Esophagus squamous epithelium (tissue), 5 donors: ENCODE measurements at regions not wholly inside any gene's neighbourhood (a gene's known extent, or its start where the extent isn't known, plus 50 kb on each side); places are given as distances from the start of the nearest gene placed in this dataset.

ENCODE experiments used
- DNase-seq: peaks from one replicate; lab custom pipeline; 2025; lab: John Stamatoyannopoulos, UW
- H3K27ac ChIP-seq, 4 donors: fragments of 200-600 bp; sonication (generic); one replicate each; pipeline ENCODE4 v1.5.1; 2016 to 2019; ENCODE audit warnings: mild to moderate bottlenecking in 1 of 4
- H3K27me3 ChIP-seq, 4 donors: fragments of 200-600 bp; sonication (generic); 1 replicate in 3 of 4; 2 replicates in 1 of 4; pipeline versions ENCODE4 v1.5.1 to v1.6.0; 2017 to 2021; ENCODE audit warnings: antibody characterized with exemption in 1 of 4
- H3K36me3 ChIP-seq, 3 donors: fragments of 200-600 bp; sonication (generic); one replicate each; pipeline ENCODE4 v1.5.1; 2016 to 2019
- H3K4me1 ChIP-seq, 3 donors: fragments of 200-600 bp; sonication (generic); one replicate each; pipeline ENCODE4 v1.5.1; 2017 to 2019
- H3K4me3 ChIP-seq, 4 donors: fragments of 200-600 bp; sonication (generic); 1 replicate in 3 of 4; 2 replicates in 1 of 4; pipeline ENCODE4 v1.5.1; 2016 to 2019; ENCODE audit warnings: mild to moderate bottlenecking in 2 of 4, moderate library complexity in 1 of 4
- H3K9me3 ChIP-seq, 3 donors: fragments of 200-600 bp; sonication (generic); one replicate each; pipeline ENCODE4 v1.5.1; 2016 to 2019
- POLR2A ChIP-seq, 4 donors: fragments of 450-650 bp; IDR thresholded peaks; one replicate each; pipeline ENCODE4 v1.6.1; 2017; ENCODE audit warnings: antibody characterized with exemption in 4 of 4, mild to moderate bottlenecking in 4 of 4, moderate library complexity in 3 of 4
- WGBS, 2 donors: methylation state at CpG; one replicate each; pipeline ENCODE4 v1.1.5; 2018; 5-methylcytosine and 5-hydroxymethylcytosine counted together
- intact Hi-C: fragments of 100-400 bp; cut with DNase I; formaldehyde crosslinking; loops from one replicate; pipeline ENCODE4 v1.15.0; 2022
- TF ChIP-seq, protein P1 (sequence below), 6 experiments: fragments of 450-650 bp in 4 of 6; fragments of 200-600 bp in 2 of 6; sonication (generic) in 2 of 6; IDR thresholded peaks; one replicate each; pipeline ENCODE4 v1.5.1; 2016 to 2019; ENCODE audit warnings: antibody characterized with exemption in 6 of 6, mild to moderate bottlenecking in 4 of 6, moderate library complexity in 4 of 6
- donor health status: DM: yes; HTN: yes; CAD: no.

DNA sequence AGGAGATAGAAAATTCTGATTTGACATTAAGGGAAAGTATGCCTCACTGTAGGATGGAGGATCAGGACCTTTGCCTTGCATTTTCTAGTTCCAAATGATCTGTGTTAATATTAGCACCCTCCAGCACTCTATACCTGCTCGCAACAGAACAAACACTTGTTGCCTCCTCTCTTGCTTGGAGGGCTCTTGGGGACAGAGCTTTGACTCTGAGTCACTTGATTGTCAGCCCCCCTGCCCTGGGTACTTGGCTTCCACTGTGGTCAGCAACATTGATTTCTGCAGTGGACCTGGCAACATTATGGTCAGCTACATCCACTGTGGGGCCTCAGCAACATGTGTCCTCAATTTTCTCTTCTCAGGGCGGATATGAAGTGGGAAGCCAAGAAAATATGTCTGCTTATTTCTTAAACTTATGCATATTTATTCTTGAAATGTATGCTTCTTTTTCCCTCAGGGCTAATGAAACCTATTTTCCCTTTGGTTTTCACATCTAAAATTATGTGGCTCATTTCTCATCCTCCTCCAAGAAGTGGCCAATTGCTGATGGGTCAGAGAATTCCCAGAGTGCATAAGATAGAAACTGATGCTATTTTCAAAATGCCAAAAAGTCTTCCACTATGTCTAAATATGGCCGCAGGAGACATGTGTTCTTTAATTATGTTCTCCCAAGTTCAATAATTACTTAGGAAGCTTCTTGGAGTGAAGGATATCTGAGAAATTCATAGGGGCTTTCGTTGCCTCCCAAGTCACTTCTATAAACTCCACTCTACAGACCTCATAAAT is 94.6 kb upstream of the SMIM36 start:
- intact Hi-C loops = no loop called here
- no peak overlapping the region for H3K27ac ChIP-seq

DNA sequence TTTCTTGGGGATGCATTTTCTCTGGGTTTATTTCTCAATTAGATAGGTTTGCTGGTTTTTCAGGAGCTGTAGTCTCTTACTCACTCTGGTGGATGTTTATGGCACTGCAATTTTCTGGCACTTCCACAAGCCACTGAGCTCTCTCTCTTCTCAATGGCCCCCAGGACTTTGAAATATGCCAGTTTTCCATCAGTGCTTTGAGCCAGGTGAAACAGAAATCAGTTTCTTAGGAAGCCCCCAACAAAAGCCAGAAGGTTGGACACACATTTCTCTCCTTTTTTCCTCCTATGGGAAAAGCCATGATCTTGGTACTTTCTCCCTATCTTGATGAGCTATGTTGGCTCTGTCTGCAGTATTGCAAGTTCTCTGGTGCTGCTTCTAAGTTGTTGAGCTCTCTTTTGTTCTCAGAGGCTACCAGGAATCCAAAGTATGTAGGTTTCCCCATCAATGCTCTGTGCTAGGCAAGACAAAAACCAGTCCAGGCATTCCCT is 90.7 kb upstream of the SMIM36 start:
- Histone ChIP-seq H3K27me3 (no peaks in the 10 kb centered on the region), H3K4me1 (no peaks in the 10 kb centered on the region), H3K27ac (no peak overlapping the region), H3K9me3 (peaks cover 0 to 10% (median 0%) of the 10 kb centered on the region in 3 donors), H3K4me3 (no peak overlapping the region), H3K36me3 (no peaks in the 10 kb centered on the region)
- intact Hi-C loops = loop anchor here (5.0 kb wide), 1 partner anchor 75 kb away; no protein-coding TSS in a partner anchor
- DNase-seq = no peak
- no peak for TF ChIP-seq POLR2A (IDR thresholded peaks at IDR 0.05)
- TF ChIP-seq, protein P1, sequence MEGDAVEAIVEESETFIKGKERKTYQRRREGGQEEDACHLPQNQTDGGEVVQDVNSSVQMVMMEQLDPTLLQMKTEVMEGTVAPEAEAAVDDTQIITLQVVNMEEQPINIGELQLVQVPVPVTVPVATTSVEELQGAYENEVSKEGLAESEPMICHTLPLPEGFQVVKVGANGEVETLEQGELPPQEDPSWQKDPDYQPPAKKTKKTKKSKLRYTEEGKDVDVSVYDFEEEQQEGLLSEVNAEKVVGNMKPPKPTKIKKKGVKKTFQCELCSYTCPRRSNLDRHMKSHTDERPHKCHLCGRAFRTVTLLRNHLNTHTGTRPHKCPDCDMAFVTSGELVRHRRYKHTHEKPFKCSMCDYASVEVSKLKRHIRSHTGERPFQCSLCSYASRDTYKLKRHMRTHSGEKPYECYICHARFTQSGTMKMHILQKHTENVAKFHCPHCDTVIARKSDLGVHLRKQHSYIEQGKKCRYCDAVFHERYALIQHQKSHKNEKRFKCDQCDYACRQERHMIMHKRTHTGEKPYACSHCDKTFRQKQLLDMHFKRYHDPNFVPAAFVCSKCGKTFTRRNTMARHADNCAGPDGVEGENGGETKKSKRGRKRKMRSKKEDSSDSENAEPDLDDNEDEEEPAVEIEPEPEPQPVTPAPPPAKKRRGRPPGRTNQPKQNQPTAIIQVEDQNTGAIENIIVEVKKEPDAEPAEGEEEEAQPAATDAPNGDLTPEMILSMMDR (IDR thresholded peaks at IDR 0.05) = peak; percentile 18 to 71 (median 58)

More for the DNA sequence above, 94.6 kb upstream of the SMIM36 start:
- Histone ChIP-seq H3K27me3 (no peaks in the 10 kb centered on the region), H3K36me3 (no peaks in the 10 kb centered on the region), H3K9me3 (no peaks in the 10 kb centered on the region), H3K4me3 (no peak overlapping the region), H3K4me1 (peaks cover 0 to 16% (median 0%) of the 10 kb centered on the region in 3 donors)
- 73 to 76% methylated on average over 4 of the region's 4 CpGs for WGBS, 2 donors
- no peak for DNase-seq
- TF ChIP-seq POLR2A (IDR thresholded peaks at IDR 0.05) = no peak
- TF ChIP-seq, protein P1 (IDR thresholded peaks at IDR 0.05) = no peak

DNA sequence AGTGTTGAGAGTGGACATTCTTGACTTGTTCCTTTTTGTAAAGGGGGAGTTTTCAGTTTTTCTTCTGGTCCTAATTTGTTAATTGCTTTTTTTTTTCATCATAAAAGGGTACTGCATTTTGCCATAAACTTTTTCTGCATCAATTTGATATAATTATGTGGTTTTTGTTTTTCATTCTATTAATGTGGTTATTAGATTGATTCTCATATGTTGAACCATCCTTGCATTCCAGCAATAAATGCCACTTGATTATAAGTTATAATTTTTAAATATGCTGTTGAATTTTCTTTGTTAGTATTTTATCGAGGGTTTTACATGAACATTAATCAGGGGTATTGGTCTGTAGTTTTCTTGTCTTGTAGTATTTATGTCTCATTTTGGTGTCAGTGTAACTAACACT is 87.2 kb upstream of the SMIM36 start:
- H3K27me3 ChIP-seq = no peaks in the 10 kb centered on the region
- H3K27ac ChIP-seq = no peak overlapping the region
- intact Hi-C loops = no loop called here
- no peak overlapping the region for H3K4me3 ChIP-seq
- no peaks in the 10 kb centered on the region for H3K36me3 ChIP-seq
- 86 to 91% methylated on average over 1 of the region's 1 CpG for WGBS, 2 donors
- TF ChIP-seq POLR2A (IDR thresholded peaks at IDR 0.05) = no peak
- TF ChIP-seq, protein P1 (IDR thresholded peaks at IDR 0.05) = no peak
- peaks cover 0 to 10% (median 0%) of the 10 kb centered on the region in 3 donors for H3K9me3 ChIP-seq
- H3K4me1 ChIP-seq = no peaks in the 10 kb centered on the region
- DNase-seq = no peak

DNA sequence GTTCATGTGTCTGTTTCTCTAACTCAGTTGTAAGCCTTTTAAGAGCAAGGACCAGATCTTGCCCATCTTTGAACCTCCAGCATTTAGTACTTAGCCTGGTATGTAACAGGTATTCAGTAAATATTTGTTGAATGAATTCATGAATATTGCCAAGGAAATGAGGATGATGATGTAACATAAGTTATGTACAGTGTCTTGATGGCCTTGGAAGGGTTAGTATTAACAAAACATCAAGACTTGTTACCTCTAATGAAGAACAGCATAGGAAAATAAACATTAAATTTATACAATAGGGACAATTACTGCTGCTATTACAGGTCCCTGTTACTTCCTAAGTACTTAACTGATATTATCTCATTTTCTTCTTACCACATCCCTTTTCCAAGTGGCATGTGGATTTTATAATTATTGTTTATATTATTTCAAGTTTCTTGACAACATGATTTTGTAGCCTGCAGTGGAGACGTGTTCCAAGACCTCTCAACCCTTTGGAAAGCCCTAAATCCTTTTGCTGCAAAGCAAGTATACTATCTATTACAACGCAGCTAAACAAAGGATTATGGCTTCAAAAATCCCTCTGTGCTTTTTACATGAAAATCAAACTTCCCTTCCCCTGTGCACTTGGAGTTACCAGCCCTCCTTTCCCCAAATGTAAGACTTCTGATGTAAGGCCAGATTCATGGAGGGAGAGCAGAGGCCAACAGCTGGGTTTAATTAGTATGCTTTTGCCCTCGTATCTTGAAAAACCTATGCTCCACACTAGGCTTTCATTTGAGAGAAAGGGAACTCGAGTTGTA is 77.4 kb upstream of the SMIM36 start:
- 36 to 60% methylated on average over 4 of the region's 4 CpGs for WGBS, 2 donors
- Histone ChIP-seq H3K27ac (peak overlapping the region; percentile 1 to 78 (median 64)), H3K27me3 (no peaks in the 10 kb centered on the region), H3K4me3 (no peak overlapping the region), H3K36me3 (no peaks in the 10 kb centered on the region), H3K4me1 (peaks cover 6 to 42% (median 13%) of the 10 kb centered on the region in 3 donors), H3K9me3 (no peaks in the 10 kb centered on the region)
- intact Hi-C loops = no loop called here
- TF ChIP-seq POLR2A (IDR thresholded peaks at IDR 0.05) = no peak
- TF ChIP-seq, protein P1 (IDR thresholded peaks at IDR 0.05) = no peak
- no peak for DNase-seq
